GM04503 (cell line): ENCODE measurements at regions not wholly inside any gene's neighbourhood (a gene's known extent, or its start where the extent isn't known, plus 50 kb on each side); places are given as distances from the start of the nearest gene placed in this dataset.
"Not testable (repeated sequence)": the region's sequence is repeated elsewhere in the genome, so short reads cannot be mapped to it uniquely, and the experiment has no call there.

ENCODE experiments used
- DNase-seq: peaks from one replicate; pipeline ENCODE4 v3.0.0-alpha.2; 2012; ENCODE audit warnings: low read depth

DNA sequence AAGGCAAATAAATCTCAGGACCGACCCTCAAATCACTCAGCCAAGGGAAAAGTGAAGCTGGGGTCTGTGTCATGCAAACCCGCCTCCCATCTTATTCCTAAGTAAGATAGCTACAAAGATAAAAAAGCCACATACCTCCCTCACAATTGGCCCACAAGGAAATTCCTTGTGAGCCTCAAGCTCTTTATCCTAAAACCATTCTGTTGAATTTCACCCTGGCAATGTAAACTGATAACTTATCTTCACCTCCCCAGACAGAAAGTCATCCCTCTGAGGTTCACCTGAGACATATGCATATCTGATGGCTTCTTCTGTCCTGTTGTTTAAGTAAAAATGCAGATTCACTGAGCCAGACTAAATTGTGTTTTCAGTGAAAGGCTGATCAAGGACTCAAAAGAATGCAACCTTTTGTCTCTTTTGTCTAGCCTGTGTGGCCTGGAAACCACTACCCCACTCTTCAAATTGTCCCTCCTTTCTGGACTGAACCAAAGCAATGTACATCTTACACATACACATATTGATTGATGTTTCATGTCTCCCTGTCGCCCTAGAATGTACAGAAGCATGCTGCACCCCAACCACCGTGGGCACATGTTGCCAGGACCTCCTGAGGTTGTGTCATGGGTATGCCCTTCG lies 91.3 kb downstream of the MFAP3L start:
- DNase-seq = no peak

DNA sequence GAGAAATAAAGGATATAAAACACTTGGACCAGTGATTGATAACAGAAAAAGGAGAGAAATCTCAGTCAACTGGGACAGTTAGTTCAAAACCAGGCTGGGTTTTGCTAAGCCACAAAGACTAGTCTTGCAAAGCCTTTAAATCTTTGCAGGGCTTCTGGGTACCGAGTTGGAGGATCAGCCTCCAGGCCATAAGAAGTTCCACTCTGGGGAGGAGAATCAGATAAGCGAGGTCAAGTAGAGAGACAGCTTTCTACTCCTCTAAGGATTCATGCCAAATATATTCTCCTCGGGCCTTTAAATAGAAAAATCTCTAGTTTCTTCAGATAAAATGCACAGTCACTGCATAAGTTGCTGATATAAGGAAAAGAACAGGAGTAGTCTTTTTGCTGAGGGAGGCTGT lies 92.7 kb downstream of the MFAP3L start:
- DNase-seq = no peak

DNA sequence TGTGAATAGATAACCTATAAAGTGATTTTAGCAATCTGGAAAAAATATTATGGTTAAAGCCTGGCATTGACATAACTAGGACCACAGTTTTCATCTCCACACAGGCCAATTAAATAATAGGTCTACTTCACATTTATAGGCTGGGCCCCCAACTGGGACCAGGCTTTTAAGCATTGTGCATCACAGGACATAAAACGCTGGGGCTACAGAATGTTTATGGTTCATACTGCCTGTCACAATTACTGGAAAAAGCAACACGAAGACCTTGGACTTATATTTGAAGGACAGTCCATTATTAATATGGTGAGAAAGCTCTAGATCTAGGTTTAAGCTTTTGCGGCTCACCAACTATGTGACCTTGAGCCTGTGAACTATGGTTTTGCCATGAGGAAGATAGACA lies 94.2 kb downstream of the MFAP3L start:
- DNase-seq = no peak

DNA sequence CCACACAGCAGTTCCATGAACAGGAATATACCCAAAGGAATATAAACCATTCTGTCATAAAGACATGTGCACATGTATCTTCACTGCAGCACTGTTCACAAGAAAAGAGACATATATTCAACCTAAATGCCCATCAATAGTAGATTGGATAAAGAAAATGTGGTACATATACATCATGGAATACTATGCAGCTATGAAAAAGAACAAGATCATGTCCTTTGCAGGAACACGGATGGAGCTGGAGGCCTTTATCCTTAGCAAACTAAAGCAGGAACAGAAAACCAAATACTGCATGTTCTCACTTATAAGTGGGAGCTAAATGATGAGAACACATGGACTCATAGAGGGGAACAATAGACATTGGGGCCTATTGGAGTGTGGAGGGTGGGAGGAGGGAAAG lies 95.4 kb downstream of the MFAP3L start:
- DNase-seq = not testable (repeated sequence)

DNA sequence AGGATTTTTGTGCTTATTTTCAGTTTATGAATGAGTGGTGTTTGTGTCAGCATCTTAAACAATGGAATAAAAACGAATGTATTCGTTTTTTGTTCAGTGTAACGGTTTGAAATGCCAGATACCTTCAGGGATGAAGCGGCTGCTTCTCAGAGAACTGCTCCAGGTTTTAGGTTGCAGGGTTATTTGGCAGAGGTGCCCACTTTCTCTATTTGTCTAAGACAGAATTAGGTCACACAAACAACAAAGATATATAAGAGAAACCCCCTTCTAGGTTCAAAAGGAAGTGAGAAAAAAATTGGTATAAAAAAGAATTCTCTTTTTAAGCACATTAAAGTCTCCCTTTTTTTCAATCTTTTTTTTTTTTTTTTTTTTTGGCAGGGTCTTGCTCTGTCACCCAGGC lies 98.9 kb downstream of the MFAP3L start:
- no peak for DNase-seq

DNA sequence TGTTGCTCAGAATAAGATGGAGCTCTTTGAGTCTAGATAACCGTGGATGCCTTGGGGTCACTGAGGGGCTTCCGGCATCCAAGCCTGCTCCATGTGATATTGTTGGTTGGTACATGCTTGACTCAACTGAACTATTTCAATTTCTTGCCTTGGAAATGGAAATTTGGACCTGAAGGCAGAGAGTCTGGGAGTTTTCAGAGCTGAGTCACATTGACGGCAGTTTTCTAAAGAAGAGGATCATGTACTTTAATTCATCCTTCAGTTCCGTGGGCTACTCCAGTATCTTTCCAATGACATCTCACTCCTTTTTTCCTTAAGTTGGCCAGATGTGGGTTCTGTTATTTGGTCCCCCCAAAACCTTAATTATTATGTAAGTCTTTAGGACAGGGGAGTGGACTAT lies 100.5 kb downstream of the MFAP3L start:
- DNase-seq = no peak

DNA sequence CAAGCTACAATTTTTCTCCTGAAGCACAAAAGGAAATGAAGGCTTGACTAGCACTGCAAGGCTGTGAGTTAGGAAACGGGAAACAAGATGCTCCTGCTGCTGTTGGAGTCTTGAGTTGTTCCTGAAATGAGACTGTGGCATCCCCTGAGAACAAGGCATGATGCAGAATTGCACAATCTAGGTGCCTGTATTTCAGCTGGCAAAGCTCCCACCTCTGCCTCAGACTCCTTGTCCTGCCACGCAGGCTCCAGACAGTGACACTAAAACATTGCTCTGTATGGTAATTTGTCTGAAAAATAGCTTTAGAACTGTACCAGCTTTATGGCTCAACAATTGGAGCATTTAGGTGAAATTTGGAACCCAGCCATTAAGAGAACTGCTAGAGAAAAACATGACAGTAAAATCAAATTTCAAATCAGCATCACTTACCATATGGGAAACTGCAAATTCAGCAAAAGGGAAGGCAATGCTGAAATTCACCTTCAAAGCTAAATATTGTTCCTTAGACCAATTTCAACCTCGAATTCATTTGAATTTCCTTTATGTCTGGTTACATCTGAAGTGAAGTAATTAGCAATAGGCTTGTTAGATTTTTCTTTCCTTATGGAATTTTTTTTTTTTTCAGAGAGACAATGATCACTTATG lies 103.4 kb downstream of the MFAP3L start:
- DNase-seq = peak; percentile 5

DNA sequence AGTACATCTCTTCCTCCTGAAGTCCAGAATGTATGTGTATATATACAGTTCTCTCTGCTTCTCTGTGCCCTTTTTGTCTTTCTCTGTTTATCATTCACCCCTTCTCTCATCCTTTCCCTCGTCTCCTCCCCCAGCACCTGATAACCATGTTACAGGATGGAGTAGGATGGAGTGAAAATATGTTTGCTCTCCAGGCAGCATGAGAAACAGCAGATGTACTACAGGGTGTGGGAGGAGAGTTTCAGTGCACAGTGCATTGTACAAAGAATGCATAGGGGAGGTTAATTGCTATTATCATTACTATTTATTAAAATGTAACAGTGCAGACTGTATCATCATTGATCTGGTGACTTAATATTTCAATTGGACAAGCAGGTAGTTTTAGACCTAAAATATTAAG lies 104.5 kb downstream of the MFAP3L start:
- no peak for DNase-seq

DNA sequence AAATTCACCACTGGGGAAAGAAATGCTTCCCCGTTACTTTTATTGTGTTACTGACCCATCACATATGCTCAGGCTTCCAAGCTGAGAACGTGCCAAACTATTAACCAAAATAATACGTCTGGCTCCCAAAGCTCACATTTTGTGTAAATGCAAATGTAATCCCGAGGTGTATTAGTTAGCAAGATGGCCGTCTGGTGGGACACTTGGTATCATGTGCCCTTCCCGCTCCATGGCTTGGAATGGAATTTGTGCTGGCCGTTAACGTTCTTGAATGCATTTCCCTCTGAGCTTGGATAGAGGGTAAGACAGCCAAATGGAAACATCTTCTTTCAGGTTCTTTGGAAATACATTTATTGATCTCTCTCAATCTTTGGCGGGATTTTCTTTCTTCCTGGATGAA lies 105.0 kb downstream of the MFAP3L start:
- no peak for DNase-seq

DNA sequence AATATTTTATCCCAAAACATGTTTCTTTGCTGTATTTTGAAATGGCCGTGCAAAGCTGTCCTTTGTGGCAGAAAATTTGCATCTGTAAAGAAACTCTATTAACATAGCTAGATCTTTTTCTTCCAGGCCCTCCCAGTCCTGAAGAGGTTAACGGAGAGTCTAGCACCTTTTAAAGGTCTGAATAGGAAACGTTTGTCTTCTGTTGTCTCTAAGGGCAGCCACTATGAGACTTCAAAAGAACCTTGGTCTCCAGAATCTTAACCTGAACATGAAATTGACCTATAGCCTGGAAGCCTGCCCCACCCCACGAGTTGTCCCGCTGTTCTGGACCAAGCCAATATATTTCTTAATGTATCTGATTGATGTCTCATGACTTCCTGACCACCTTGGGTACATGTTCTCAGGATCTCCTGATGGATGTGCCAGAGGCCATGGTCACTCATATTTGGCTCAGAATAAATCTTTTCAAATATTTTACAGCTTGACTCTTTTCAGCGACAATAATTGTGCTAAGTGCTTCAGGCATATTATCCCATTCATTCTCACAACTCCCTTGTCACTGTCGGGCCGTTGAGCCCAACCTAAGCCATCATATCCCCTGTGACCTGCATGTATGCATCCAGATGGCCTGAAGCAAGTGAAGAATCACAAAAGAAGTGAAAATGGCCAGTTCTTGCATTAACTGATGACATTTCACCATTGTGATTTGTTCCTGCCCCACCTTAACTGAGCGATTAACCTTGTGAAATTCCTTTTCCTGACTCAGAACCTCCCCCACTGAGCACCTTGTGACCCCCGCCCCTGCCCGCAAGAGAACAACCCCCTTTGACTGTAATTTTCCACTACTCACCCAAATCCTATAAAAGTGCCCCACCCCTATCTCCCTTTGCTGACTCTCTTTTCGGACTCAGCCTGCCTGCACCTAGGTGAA lies 106.7 kb downstream of the MFAP3L start:
- DNase-seq = not testable (repeated sequence)

DNA sequence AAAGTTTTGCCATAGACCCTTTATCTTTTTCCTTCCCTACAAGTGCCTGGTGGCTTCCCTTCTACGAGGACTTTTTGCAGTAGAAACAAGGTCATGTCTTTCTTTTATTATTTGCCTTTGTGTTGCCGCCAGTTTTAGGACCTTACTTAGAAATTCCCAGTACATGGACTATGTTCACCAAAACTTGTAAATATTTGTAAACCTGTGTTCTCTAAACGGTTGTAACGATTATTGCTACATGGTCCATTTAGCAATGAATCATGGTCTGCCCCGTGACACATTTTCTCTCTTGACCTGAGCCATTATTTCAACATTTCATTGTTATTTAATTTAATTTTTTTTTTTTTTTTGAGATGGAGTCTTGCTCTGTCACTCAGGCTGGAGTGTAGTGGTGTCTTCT lies 110.7 kb downstream of the MFAP3L start:
- DNase-seq = no peak

DNA sequence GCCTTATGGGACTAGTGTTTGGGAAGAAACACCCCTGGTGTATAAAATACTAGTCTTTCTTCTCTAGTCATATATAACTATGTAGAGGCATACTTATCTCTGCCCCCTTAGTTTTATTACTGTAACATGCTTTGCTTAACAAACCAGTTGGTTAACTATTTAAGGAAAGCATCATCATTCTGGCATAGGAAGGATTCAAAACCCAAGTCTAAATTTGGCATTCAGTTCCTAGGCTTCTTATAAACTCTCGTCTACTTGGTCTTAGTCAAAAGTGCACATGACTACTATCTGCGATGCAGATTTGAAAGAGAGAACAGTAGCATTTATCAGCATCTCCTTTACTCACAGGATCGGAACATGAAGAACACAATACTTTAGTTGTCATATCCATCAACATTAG lies 111.3 kb downstream of the MFAP3L start:
- no peak for DNase-seq

DNA sequence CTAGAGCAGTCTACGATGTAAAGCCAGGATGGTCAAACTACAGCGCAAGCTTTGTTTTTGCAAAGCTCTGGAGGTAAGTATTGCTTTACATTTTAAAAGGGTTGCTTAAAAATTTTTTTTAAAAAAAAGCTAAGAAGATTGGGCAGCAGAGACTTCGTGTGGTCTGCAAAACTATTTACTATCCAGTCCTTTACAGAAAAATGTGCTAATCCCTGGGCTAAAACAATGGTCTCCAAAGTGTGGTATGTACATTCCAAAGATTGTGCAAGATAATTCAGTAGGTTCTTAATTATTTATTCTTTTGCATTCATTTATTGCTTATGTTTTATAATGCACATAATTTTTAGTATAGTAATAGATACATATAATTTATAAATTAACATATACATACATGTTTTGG lies 113.2 kb downstream of the MFAP3L start:
- DNase-seq = no peak

DNA sequence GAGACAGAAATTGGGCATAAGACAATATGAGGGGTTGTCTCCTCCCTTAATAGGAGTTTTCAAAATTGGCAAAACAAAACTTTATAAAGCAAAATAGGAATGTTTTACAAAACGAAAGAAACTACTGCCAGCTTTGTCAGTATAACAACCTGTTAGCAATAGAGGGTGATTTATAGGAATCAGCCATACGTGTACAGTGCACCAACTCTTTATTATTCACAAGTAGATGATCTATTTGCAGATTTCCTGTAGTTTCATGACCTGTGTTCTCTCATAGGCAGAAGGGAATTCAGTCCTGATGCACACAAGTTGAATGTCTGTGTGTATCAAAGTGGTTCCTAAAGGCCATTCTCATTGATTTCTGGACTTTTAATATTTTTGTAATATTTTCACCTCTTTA lies 116.3 kb downstream of the MFAP3L start:
- DNase-seq = no peak

DNA sequence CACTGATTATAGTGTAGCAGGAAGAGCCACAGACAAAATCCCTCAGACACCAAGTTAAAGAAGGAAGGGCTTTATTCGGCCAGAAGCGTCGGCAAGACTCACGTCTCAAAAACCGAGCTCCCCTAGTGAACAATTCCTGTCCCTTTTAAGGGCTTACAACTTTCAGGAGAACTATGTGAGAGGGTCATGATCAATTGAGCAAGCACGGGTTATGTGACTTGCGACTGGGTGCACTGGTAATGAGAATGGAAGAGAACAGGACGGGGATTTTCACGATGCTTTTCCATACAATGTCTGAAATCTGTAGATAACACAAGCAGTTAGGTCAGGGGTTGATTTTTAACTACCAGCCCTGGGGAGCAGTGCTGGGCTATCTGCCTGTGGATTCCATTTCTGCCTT lies 116.7 kb downstream of the MFAP3L start:
- no peak for DNase-seq

DNA sequence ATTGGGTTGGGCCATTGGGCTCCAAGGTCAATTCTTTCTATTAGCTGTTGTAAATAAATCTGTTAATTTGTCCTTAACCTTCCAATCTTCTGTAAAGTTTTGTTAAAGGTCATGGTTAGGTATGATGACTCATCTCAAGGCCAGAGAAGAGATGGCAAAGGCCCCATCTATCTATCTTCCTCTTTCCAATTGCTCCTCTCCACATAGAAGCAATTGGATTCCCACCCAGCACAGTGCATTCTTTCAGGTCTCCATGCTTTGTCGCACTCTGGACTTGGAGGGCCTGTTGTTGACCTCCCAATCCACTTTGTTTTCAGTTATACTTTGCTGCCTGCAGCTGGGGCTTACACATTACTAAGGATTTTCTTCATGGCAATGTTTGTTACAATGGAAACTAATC lies 118.5 kb downstream of the MFAP3L start:
- DNase-seq = no peak

DNA sequence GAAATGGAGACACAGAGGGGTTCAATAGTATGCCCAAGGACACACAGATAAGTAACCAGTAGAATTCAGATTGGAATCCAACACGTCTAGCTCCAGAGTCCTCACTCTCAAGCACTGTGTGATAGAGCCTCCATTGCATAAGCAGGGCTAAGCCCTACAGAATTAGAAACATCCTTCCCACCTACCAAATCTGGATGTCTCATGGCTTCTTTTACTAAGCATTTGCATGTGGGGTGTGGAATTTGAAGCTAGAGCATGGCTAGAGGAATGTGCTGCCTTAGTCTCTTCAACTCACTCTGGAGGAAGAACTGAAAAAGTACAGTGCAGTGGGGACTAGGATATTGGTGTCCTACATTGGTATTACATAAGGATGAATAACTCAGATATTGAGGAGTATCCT lies 119.4 kb downstream of the MFAP3L start:
- no peak for DNase-seq

DNA sequence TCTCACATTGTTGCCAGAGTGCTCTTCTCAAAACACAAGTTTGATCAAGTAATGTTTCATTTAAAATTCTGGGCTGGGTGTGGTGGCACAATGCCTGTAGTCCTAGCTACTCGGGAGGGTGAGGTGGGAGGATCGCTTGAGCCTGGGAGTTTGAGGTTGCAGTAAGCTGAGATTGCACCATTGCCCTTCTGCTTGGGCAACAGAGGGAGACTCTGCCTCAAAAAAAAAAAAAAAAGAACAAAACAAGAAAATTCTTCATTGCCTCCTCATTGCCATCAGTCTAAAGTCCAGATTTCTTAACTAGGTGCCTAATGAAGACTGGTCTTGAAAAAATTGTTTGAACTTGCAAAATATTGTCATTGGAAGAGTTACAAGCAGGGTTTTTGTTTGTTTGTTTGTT lies 120.1 kb downstream of the MFAP3L start:
- no peak for DNase-seq

DNA sequence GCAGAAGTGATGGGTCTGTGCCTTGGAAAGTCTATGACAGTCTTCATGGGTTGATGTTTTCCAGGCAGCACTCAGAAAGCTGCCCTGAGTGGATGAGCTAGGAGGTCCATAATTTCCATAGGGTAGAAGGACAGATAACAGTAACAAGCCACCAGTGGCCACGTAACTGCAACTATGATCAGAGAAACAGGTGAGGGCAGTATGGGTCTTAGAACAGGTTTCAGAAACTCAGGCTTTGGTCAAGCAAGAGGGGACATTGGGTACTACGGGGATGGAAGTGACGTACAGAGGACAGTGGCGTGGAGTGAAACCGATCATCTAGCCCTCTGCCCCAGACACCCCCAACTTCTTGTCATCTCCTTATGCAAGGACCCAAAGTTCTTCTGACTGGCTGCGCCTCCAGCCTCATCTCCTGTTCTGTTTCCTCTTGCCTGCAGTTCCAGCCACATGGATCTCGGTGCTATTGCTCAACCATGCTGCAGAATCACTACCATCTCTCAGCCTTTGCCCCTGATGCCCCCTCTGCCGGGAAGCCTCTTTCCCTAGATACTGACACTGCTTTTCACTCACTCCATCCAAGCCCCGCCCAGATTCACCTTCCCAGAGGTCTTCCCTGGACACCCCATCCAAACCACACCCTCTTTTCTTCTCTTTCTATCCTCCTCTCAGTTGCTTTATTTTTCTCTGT lies 123.4 kb downstream of the MFAP3L start:
- no peak for DNase-seq

DNA sequence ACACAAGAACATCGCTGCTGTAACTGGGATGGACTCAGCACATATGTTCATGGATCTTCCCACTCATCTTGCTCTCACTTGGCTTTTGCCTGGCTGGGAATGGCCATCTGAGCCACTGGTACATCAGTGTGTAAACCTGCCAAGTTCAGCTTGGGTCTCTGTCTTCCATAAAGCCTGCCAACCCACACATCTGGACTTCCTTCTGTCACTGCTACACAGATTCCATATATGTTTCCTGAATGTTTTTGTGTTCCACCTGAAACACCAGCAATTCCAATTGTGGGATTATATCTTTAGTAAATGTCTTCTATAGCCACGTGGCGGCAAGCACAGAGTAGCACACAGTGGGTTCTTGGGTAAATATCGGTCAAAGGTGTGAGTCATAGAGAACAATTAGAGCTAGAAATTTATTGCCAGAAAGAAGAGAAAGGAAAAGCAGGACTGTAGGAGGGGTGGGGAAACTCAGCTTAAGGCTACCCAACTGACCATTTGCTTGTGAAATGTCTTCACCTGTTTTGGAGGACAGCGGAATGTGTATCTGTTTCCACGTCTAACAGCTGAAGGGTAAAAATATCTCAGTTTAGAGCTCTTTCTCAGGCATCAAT lies 125.9 kb downstream of the MFAP3L start:
- no peak for DNase-seq

DNA sequence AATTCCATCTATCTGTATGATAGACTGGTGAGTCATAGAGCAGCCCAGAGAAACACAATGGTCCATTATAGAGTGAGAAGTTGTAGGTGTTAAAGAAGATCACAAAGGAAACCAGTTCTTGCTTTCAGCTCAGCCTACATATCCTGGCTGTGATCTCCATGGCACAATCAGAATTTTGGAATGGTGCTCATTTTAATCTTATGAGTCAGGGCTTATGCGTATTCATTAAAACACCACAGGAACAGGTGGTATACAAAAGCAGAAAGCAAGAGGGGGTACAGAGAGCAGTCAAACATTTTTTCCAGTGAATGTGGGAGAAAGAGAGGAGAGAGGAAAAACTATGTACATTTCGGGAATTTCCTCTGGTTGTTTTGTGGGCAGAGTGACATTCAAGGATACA lies 126.9 kb downstream of the MFAP3L start:
- no peak for DNase-seq

DNA sequence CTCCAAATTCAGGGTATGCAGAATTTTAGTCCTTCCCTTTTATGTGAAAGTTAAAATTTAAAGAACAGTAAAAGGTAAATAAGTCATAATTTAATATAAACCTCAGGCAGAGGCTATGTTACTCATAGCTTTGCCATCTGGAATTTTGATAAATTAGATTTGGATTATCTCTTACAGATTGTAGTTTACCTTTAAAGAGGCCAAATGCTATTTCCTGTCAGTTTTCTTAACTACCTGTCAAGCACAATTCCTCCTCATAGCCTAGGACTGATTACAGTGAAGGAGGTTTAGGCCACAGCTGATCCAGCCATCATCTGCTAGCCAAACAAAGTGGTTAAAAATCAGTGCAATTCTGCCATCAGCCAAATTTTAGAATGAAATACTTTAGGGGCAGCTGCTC lies 128.1 kb downstream of the MFAP3L start:
- no peak for DNase-seq
